Esophagus (tissue), 2 donors: ENCODE measurements at regions not wholly inside any gene's neighbourhood (a gene's known extent, or its start where the extent isn't known, plus 50 kb on each side); places are given as distances from the start of the nearest gene placed in this dataset.
"Not testable (repeated sequence)": the region's sequence is repeated elsewhere in the genome, so short reads cannot be mapped to it uniquely, and the experiment has no call there.

Experiments
- H3K27ac ChIP-seq, 2 donors: one replicate each; pipeline ENCODE4 v1.5.1; 2013; ENCODE audit warnings: low read depth in 2 of 2, mild to moderate bottlenecking in 2 of 2, inconsistent platforms in 1 of 2, low read length in 1 of 2, moderate library complexity in 1 of 2
- H3K27me3 ChIP-seq, 2 donors: one replicate each; pipeline ENCODE4 v1.6.1; 2013; ENCODE audit warnings: low read length in 2 of 2, control low read depth in 1 of 2, mild to moderate bottlenecking in 1 of 2; ENCODE audit not compliant: insufficient read depth in 2 of 2, control insufficient read depth in 1 of 2
- H3K36me3 ChIP-seq, 2 donors: one replicate each; pipeline ENCODE4 v1.6.1; 2013; ENCODE audit warnings: low read length in 1 of 2; ENCODE audit not compliant: control insufficient read depth in 2 of 2, insufficient read depth in 2 of 2
- H3K4me1 ChIP-seq, 2 donors: one replicate each; pipeline ENCODE4 v1.6.1; 2013; ENCODE audit warnings: low read length in 1 of 2; ENCODE audit not compliant: control insufficient read depth in 2 of 2, insufficient read depth in 2 of 2
- H3K4me3 ChIP-seq, 2 donors: one replicate each; pipeline ENCODE4 v1.5.1; 2013; ENCODE audit warnings: low read length in 2 of 2, mild to moderate bottlenecking in 2 of 2, low read depth in 1 of 2, moderate library complexity in 1 of 2
- H3K9me3 ChIP-seq, 2 donors: one replicate each; pipeline ENCODE4 v1.6.1; 2013; ENCODE audit warnings: mild to moderate bottlenecking in 2 of 2, low read depth in 1 of 2, low read length in 1 of 2, moderate library complexity in 1 of 2; ENCODE audit not compliant: control insufficient read depth in 2 of 2, insufficient read depth in 1 of 2
- WGBS, 2 donors: extraction: QIAGEN DNeasy Blood & Tissue Kit; methylation state at CpG; one replicate each; pipeline ENCODE4 v1.1.7; 2013; 5-methylcytosine and 5-hydroxymethylcytosine counted together
- donor health status: healthy with polysubstance abuse.
- donor health status: Bipolar disorder and iron deficiency.

DNA sequence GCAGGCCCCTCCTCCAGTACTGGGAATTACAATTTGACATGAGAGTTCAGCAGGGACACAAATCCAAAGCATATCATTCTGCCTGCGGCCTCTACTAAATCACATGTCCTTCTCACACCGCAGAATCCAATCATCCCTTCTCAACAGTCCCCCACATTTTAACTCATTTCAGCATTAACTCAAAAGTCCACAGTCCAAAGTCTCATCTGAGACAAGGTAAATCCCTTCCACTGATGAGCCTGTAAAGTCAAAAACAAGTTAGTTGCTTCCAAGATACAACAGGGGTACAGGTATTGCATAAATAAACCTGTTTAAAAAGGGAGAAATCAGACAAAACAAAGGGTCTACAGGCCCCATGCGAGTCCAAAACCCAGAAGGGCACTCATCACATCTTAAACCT lies 64.0 kb downstream of the EBNA1BP2 start:
- Histone ChIP-seq H3K4me3 (no peak overlapping the region), H3K9me3 (no peaks in the 10 kb centered on the region), H3K27ac (no peak overlapping the region), H3K36me3 (no peaks in the 10 kb centered on the region), H3K27me3 (no peaks in the 10 kb centered on the region), H3K4me1 (no peaks in the 10 kb centered on the region)
- WGBS, 2 donors = 71 to 88% methylated on average over 3 of the region's 3 CpGs

DNA sequence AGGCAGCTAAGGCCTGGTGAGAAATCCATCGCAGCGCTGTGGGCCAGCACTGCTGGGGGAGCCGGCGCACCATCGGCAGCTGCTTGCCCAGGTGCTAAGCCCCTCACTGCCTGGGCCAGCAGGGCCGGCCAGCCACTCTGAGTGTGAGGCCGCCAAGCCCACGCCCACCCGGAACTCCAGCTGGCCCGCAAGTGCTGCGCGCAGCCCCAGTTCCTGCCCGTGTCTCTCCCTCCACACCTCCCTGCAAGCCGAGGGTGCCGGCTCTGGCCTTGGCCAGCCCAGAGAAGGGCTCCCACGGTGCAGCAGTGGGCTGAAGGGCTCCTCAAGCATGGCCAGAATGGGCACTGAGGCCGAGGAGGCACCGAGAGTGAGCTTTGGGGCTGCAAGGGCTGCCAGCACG lies 64.4 kb downstream of the EBNA1BP2 start:
- WGBS, 2 donors = 96 to 97% methylated on average over 19 of the region's 19 CpGs
- Histone ChIP-seq H3K27ac (no peak overlapping the region), H3K27me3 (no peaks in the 10 kb centered on the region), H3K4me1 (no peaks in the 10 kb centered on the region), H3K9me3 (no peaks in the 10 kb centered on the region), H3K36me3 (no peaks in the 10 kb centered on the region), H3K4me3 (no peak overlapping the region)

DNA sequence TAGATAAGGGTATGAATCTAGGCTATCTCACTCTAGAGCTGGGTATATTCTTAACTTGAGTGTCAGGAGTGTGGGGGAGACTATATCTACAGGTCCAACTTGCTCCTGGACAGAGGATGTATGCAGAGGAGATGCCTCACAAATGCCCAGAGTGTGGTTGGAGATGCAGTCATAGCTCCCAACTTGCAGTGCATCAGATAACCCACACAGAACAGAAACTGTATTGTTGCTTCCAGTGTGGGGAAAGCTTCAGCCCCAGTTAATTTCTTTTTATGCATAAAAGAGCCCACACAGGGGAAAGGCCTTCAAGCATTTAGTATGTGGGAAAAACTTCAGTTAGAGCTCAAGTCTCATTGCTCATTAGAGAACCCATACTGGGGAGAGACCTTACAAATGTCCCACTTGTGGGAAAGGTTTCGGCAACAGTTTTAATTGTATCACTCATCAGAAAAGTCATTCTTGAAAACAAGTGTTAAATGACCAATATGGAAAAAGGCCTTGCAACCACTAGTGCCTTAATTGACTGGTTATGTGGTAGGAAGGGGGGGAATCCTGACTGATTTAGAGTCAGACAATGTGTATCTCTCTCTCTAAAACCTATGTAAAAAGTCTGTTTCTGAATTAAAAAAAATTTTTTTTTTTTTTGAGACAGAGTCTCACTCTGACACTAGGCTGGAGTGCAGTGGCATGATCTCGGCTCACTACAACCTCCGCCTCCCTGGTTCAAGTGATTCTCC lies 67.9 kb downstream of the EBNA1BP2 start:
- no peaks in the 10 kb centered on the region for H3K27me3 ChIP-seq
- no peaks in the 10 kb centered on the region for H3K36me3 ChIP-seq
- no peak overlapping the region for H3K27ac ChIP-seq
- no peaks in the 10 kb centered on the region for H3K4me1 ChIP-seq
- H3K9me3 ChIP-seq = peaks cover 0 to 3% of the 10 kb centered on the region in 2 donors
- H3K4me3 ChIP-seq = no peak overlapping the region
- 89 to 90% methylated on average over 3 of the region's 3 CpGs for WGBS, 2 donors

DNA sequence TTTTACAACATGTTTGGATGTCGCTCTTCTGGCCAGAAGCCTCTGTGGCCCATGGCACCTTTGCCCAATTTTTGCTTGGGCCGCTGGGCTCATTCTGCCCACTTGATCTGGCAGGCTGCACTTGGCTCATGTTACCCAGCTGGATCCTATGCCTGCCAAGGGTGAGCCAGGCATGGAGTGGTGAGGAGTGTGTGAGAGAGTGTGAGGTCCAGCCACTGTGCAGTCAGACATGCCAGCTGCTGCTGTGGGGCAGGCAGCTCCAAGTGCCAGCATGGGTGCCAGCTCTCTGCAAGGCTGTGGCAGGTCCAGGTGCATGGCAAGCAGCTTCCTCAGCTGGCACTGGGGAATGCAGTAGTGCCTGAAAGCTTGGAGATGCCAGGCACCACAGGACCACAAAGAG lies 71.0 kb downstream of the EBNA1BP2 start:
- 58 to 67% methylated on average over 2 of the region's 2 CpGs for WGBS, 2 donors
- no peak overlapping the region for H3K27ac ChIP-seq

DNA sequence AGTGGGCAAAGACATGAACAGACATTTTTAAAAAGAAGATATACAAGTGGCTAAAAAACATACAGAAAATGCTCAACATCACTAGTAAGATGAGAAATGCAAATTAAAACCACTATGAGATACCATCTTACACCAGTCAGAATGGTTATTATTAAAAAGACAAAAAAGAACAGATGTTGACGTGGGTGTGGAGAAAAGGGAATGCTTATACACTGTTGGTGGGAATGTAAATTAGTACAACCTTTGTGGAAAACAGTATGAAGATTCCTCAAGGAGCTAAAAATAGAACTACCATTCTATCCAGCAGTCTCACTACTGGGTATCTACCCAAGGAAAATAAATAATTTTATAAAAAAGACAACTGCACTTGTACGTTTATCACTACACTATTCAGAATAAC lies 73.9 kb downstream of the EBNA1BP2 start:
- no peaks in the 10 kb centered on the region for H3K27me3 ChIP-seq
- H3K9me3 ChIP-seq = peaks cover 0 to 3% of the 10 kb centered on the region in 2 donors
- no peaks in the 10 kb centered on the region for H3K4me1 ChIP-seq
- H3K4me3 ChIP-seq = no peak overlapping the region
- WGBS, 2 donors = 83 to 89% methylated on average over 2 of the region's 2 CpGs
- no peak overlapping the region for H3K27ac ChIP-seq
- no peaks in the 10 kb centered on the region for H3K36me3 ChIP-seq

More for the DNA sequence above, 71.0 kb downstream of the EBNA1BP2 start:
- Histone ChIP-seq H3K4me3 (no peak overlapping the region), H3K27me3 (no peaks in the 10 kb centered on the region), H3K36me3 (no peaks in the 10 kb centered on the region), H3K9me3 (peaks cover 0 to 3% of the 10 kb centered on the region in 2 donors), H3K4me1 (no peaks in the 10 kb centered on the region)

DNA sequence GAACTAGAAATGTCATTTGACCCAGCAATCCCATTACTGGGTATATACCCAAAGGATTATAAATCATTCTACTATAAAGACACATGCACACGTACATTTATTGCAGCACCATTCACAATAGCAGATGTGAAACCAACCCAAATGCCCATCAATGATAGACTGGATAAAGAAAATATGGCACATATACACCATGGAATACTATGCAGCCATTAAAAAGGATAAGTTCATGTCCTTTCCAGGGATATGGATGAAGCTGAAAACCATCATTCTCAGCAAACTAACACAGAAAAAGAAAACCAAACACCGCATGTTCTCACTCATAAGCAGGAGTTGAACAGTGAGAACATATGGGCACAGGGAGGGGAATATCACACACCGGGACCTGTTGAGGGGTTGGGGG lies 75.6 kb downstream of the EBNA1BP2 start:
- not testable (repeated sequence) for H3K4me3 ChIP-seq, H3K36me3 ChIP-seq, H3K9me3 ChIP-seq, H3K4me1 ChIP-seq, H3K27me3 ChIP-seq, H3K27ac ChIP-seq
- 93% methylated on average over 3 of the region's 3 CpGs for WGBS, 2 donors

DNA sequence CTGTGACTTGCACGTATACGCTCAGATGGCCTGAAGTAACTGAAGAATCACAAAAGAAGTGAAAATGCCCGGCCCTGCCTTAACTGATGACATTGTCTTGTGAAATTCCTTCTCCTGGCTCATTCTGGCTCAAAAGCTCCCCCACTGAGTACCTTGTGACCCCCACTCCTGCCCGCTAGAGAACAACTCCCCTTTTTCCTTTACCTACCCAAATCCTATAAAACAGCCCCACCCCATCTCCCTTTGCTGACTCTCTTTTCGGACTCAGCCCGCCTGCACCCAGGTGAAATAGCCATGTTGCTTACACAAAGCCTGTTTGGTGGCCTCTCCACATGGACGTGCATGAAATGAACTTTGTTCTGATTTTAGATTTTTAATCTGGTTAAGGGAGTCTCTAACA lies 81.3 kb downstream of the EBNA1BP2 start:
- not testable (repeated sequence) for H3K27ac ChIP-seq, H3K36me3 ChIP-seq
- WGBS, 2 donors = 77 to 80% methylated on average over 7 of the region's 7 CpGs

DNA sequence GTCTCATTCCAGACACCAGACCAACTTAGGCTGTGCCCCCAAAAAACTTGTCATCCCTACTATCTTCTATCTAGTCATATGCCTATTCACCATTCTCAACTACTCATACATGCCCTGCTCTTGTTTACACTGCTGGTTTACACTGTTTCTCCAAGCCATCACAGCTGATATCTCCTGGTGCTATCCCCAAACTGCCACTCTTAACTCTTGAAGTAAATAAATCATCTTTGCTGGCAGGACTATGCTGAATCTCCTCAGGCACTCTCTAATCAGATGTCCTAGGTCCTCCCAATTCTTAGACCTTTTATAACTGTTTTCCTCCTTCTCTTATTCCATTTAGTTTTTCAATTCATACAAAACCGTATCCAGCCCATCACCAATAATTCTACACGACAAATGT lies 81.9 kb downstream of the EBNA1BP2 start:
- not testable (repeated sequence) for H3K4me3 ChIP-seq, H3K4me1 ChIP-seq, H3K36me3 ChIP-seq, H3K27me3 ChIP-seq, H3K9me3 ChIP-seq, H3K27ac ChIP-seq
- 81 to 88% methylated on average over 2 of the region's 2 CpGs for WGBS, 2 donors

More for the DNA sequence above, 81.3 kb downstream of the EBNA1BP2 start:
- not testable (repeated sequence) for H3K27me3 ChIP-seq, H3K4me3 ChIP-seq, H3K4me1 ChIP-seq, H3K9me3 ChIP-seq

DNA sequence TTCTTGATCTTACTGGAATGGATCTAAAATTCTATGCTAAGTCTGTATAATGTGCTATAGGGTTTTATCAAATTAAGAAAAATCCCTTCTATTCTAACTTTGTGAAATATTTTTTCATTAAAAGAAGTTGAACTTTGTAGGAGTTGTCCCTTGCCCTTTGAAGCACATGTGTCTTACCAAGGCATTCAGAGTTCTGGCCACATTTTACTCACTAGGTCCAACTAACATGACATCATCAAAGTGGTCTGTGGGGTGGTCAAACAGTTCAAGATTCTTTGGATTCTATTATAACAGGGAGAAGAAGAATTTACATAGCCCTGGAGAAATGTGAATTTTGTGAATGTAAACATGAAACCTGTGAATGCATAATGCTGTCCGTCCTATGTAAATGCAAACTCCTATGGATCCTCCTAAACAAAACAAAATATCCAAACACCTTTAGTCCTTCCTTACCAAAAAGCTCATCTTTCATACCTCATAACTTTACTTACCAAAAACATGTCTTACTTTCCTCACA lies 88.7 kb downstream of the EBNA1BP2 start:
- 94 to 96% methylated on average over 1 of the region's 1 CpG for WGBS, 2 donors
- H3K9me3 ChIP-seq = no peaks in the 10 kb centered on the region
- no peaks in the 10 kb centered on the region for H3K27me3 ChIP-seq
- no peak overlapping the region for H3K4me3 ChIP-seq
- no peak overlapping the region for H3K27ac ChIP-seq
- no peaks in the 10 kb centered on the region for H3K4me1 ChIP-seq
- no peaks in the 10 kb centered on the region for H3K36me3 ChIP-seq

DNA sequence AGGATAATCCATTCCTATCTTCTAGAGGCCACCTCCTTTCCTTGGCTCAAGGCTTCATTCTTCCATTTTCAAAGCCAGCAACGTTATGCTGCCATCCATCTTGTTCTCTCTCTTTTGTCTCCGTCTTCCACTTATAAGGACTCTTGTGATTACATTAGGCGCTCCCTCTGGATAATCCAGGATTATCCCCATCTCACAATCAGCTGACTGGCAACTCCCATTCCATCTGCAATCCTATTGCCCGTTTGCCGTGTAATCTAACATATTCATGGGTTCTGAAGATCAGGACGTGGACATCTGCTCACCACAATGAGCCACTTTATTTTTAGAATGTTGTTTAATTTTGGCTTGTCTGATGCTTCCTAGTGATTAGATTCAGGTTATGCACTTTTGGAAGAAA lies 89.3 kb downstream of the EBNA1BP2 start:
- Histone ChIP-seq H3K4me1 (no peaks in the 10 kb centered on the region), H3K9me3 (no peaks in the 10 kb centered on the region), H3K27ac (no peak overlapping the region), H3K27me3 (no peaks in the 10 kb centered on the region), H3K4me3 (no peak overlapping the region), H3K36me3 (no peaks in the 10 kb centered on the region)
- WGBS, 2 donors = 62 to 76% methylated on average over 6 of the region's 6 CpGs
